ENCODE measurements at regions not wholly inside any gene's neighbourhood (a gene's known extent, or its start where the extent isn't known, plus 50 kb on each side); places are given as distances from the start of the nearest gene placed in this dataset.
"Not testable (repeated sequence)": the region's sequence is repeated elsewhere in the genome, so short reads cannot be mapped to it uniquely, and the experiment has no call there.

- no peaks in the 10 kb centered on the region for H3K4me1 ChIP-seq
- intact Hi-C loops (cut with DNase I): no loop called here
- 73 to 87% (median 79%) methylated on average over 3 of the region's 3 CpGs for WGBS, 4 donors
- ATAC-seq (no peak), DNase-seq (no peak)
- H3K27me3 ChIP-seq: no peaks in the 10 kb centered on the region
- no peaks in the 10 kb centered on the region for H3K9me3 ChIP-seq
- no peaks in the 10 kb centered on the region for H3K36me3 ChIP-seq
- no peak overlapping the region for H3K27ac ChIP-seq
- H3K4me3 ChIP-seq: no peak overlapping the region
- TF ChIP-seq POLR2A (IDR thresholded peaks at IDR 0.05): no peak
- TF ChIP-seq, protein P1, sequence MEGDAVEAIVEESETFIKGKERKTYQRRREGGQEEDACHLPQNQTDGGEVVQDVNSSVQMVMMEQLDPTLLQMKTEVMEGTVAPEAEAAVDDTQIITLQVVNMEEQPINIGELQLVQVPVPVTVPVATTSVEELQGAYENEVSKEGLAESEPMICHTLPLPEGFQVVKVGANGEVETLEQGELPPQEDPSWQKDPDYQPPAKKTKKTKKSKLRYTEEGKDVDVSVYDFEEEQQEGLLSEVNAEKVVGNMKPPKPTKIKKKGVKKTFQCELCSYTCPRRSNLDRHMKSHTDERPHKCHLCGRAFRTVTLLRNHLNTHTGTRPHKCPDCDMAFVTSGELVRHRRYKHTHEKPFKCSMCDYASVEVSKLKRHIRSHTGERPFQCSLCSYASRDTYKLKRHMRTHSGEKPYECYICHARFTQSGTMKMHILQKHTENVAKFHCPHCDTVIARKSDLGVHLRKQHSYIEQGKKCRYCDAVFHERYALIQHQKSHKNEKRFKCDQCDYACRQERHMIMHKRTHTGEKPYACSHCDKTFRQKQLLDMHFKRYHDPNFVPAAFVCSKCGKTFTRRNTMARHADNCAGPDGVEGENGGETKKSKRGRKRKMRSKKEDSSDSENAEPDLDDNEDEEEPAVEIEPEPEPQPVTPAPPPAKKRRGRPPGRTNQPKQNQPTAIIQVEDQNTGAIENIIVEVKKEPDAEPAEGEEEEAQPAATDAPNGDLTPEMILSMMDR (IDR thresholded peaks at IDR 0.05): no peak
Measured at GRCh38 chr4:114046331-114046730, 66.9 kb upstream of the ARSJ start.

GRCh38 chr4:114048154-114048553, 68.7 kb upstream of the ARSJ start:
- WGBS, 4 donors: 73 to 92% (median 85%) methylated on average over 3 of the region's 3 CpGs
- intact Hi-C loops (cut with DNase I); ATAC-seq; DNase-seq; H3K9me3 ChIP-seq; H3K36me3 ChIP-seq; H3K27ac ChIP-seq; H3K27me3 ChIP-seq; H3K4me3 ChIP-seq; H3K4me1 ChIP-seq: not testable (repeated sequence)

GRCh38 chr4:114052227-114052626, 72.8 kb upstream of the ARSJ start:
- DNase-seq (no peak), ATAC-seq (peak in 3 of 4 donors; percentile 49 to 83 (median 76))
- H3K4me1 ChIP-seq: no peaks in the 10 kb centered on the region
- intact Hi-C loops (cut with DNase I): no loop called here
- no peak overlapping the region for H3K27ac ChIP-seq
- WGBS, 4 donors: 63 to 72% (median 67%) methylated on average over 4 of the region's 4 CpGs
- H3K36me3 ChIP-seq: no peaks in the 10 kb centered on the region
- H3K27me3 ChIP-seq: no peaks in the 10 kb centered on the region
- TF ChIP-seq, protein P1 (IDR thresholded peaks at IDR 0.05): no peak
- TF ChIP-seq POLR2A (IDR thresholded peaks at IDR 0.05): no peak
- H3K9me3 ChIP-seq: peaks cover 0 to 25% (median 0%) of the 10 kb centered on the region in 12 donors
- no peak overlapping the region for H3K4me3 ChIP-seq

DNA sequence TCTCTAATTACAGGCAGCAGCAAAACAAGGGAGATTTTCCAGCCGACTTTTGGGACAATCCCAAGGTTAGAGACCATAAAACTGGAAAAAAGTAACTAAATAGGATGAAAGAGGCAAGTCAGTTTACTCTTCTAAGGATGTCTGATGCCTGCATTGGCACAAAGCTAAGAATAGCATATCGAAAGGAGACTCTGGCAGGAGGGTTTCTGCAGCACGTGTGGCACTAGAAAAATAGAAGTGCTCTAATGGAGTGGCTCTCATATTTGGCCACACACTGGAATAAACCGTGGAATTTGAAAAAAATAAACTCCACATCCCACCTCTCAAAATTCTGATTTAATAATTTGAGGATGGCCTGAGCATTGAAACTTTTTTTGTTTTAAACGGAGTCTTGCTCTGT, 77.2 kb upstream of the ARSJ start:
- Histone ChIP-seq H3K27me3 (no peaks in the 10 kb centered on the region), H3K4me1 (no peaks in the 10 kb centered on the region), H3K36me3 (no peaks in the 10 kb centered on the region), H3K4me3 (no peak overlapping the region), H3K9me3 (peaks cover 0 to 35% (median 0%) of the 10 kb centered on the region in 12 donors), H3K27ac (no peak overlapping the region)
- intact Hi-C loops (cut with DNase I): no loop called here
- WGBS, 4 donors: 51 to 62% (median 55%) methylated on average over 5 of the region's 5 CpGs
- ATAC-seq: no peak
- TF ChIP-seq, protein P1 (IDR thresholded peaks at IDR 0.05): no peak
- TF ChIP-seq POLR2A (IDR thresholded peaks at IDR 0.05): no peak
- no peak for DNase-seq

DNA sequence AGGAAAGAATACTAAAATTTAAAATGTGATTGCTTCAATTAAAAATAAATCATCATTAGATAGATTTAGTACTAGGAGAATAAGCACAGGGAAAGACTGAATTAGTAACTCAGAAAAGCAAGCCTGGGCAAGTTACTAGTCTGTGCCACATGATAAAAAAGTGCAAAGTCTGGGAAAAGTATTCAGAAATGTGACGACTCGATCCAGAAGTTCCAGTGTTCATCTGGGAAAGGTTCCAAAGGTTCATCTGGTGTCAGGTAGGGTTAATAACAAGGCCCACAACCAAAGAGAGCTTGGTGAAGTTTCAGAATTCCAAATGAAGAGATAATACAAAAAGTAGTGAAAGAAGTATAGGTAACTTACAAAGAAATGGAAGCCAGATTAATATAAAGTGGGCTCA, 78.3 kb upstream of the ARSJ start:
- no peak overlapping the region for H3K27ac ChIP-seq
- intact Hi-C loops (cut with DNase I): no loop called here
- WGBS, 4 donors: 77 to 89% (median 79%) methylated on average over 2 of the region's 2 CpGs
- no peak for DNase-seq
- ATAC-seq: no peak
- TF ChIP-seq, protein P1 (IDR thresholded peaks at IDR 0.05): no peak
- no peak for TF ChIP-seq POLR2A (IDR thresholded peaks at IDR 0.05)
- no peaks in the 10 kb centered on the region for H3K36me3 ChIP-seq
- no peaks in the 10 kb centered on the region for H3K4me1 ChIP-seq
- H3K9me3 ChIP-seq: peaks cover 0 to 35% (median 0%) of the 10 kb centered on the region in 12 donors
- H3K27me3 ChIP-seq: no peaks in the 10 kb centered on the region
- no peak overlapping the region for H3K4me3 ChIP-seq
